Endothelial cell of umbilical vein (primary cell): ENCODE measurements at regions not wholly inside any gene's neighbourhood (a gene's known extent, or its start where the extent isn't known, plus 50 kb on each side); places are given as distances from the start of the nearest gene placed in this dataset.

ENCODE experiments used
- EZH2 ChIP-seq: IDR thresholded peaks from 2 replicates; pipeline ENCODE4 v1.6.1; 2012; ENCODE audit warnings: borderline replicate concordance, low read depth, mild to moderate bottlenecking, moderate library complexity, low read length, inconsistent platforms; ENCODE audit not compliant: severe bottlenecking
- FOS ChIP-seq: IDR thresholded peaks from 2 replicates; pipeline ENCODE4 v1.6.1; 2011; ENCODE audit warnings: mild to moderate bottlenecking, low read length, moderate library complexity, borderline replicate concordance; ENCODE audit not compliant: insufficient read depth
- GATA2 ChIP-seq: IDR thresholded peaks from 2 replicates; pipeline ENCODE4 v1.7.0; 2011; ENCODE audit warnings: low read depth, mild to moderate bottlenecking, moderate library complexity, mixed read lengths, low read length; ENCODE audit not compliant: insufficient read length, insufficient read depth
- JUN ChIP-seq: IDR thresholded peaks from 2 replicates; pipeline ENCODE4 v1.6.1; 2011; ENCODE audit warnings: borderline replicate concordance, low read depth; ENCODE audit not compliant: insufficient read length, insufficient read depth
- MYC ChIP-seq: IDR thresholded peaks from one replicate; pipeline ENCODE4 v1.6.1; 2011; ENCODE audit warnings: mild to moderate bottlenecking, low read depth, low read length
- POLR2A ChIP-seq: IDR thresholded peaks from 2 replicates; pipeline ENCODE4 v1.6.1; 2012; ENCODE audit warnings: low read depth, mild to moderate bottlenecking, control low read depth, low read length
- POLR2AphosphoS5 ChIP-seq: IDR thresholded peaks from 2 replicates; pipeline ENCODE4 v1.6.1; 2012; ENCODE audit warnings: low read depth, mild to moderate bottlenecking, control low read depth, low read length, moderate library complexity; ENCODE audit not compliant: insufficient read depth
- TF ChIP-seq, protein P1 (sequence below), 2 donors: IDR thresholded peaks; 1 replicate in 1 of 2; 2 replicates in 1 of 2; pipeline ENCODE4 v1.5.1; 2011; ENCODE audit warnings: low read length in 2 of 2, mild to moderate bottlenecking in 2 of 2, moderate library complexity in 2 of 2, control low read depth in 1 of 2, inconsistent platforms in 1 of 2, low read depth in 1 of 2; ENCODE audit not compliant: insufficient read depth in 1 of 2; ENCODE audit errors: extremely low read depth in 1 of 2
- TF ChIP-seq, protein P2 (sequence below): IDR thresholded peaks from 2 replicates; pipeline ENCODE4 v1.6.1; 2011; ENCODE audit not compliant: insufficient read depth, insufficient read length

- TF ChIP-seq, protein P1, sequence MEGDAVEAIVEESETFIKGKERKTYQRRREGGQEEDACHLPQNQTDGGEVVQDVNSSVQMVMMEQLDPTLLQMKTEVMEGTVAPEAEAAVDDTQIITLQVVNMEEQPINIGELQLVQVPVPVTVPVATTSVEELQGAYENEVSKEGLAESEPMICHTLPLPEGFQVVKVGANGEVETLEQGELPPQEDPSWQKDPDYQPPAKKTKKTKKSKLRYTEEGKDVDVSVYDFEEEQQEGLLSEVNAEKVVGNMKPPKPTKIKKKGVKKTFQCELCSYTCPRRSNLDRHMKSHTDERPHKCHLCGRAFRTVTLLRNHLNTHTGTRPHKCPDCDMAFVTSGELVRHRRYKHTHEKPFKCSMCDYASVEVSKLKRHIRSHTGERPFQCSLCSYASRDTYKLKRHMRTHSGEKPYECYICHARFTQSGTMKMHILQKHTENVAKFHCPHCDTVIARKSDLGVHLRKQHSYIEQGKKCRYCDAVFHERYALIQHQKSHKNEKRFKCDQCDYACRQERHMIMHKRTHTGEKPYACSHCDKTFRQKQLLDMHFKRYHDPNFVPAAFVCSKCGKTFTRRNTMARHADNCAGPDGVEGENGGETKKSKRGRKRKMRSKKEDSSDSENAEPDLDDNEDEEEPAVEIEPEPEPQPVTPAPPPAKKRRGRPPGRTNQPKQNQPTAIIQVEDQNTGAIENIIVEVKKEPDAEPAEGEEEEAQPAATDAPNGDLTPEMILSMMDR (IDR thresholded peaks at IDR 0.05; ENCODE audit: extremely low read depth in 1 of 2, insufficient read depth in 1 of 2, low read depth in 1 of 2, low read length in 2 of 2), result no peak
- no peak for TF ChIP-seq POLR2A
- no peak for TF ChIP-seq POLR2AphosphoS5
- TF ChIP-seq EZH2, result no peak
- no peak for TF ChIP-seq FOS
- no peak for TF ChIP-seq GATA2
- no peak for TF ChIP-seq JUN
- no peak for TF ChIP-seq MYC
- TF ChIP-seq, protein P2, sequence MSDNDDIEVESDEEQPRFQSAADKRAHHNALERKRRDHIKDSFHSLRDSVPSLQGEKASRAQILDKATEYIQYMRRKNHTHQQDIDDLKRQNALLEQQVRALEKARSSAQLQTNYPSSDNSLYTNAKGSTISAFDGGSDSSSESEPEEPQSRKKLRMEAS, result no peak
These were observed 107.3 kb upstream of the PTPRR start for GRCh38 chr12:71027856-71028255.
